Endothelial cell of umbilical vein (primary cell): ENCODE measurements at regions not wholly inside any gene's neighbourhood (a gene's known extent, or its start where the extent isn't known, plus 50 kb on each side); places are given as distances from the start of the nearest gene placed in this dataset.

Experiments used
- CTCF ChIP-seq, 2 donors: IDR thresholded peaks; 1 replicate in 1 of 2; 2 replicates in 1 of 2; pipeline ENCODE4 v1.5.1; 2011; ENCODE audit warnings: low read length in 2 of 2, mild to moderate bottlenecking in 2 of 2, moderate library complexity in 2 of 2, control low read depth in 1 of 2, inconsistent platforms in 1 of 2, low read depth in 1 of 2; ENCODE audit not compliant: insufficient read depth in 1 of 2; ENCODE audit errors: extremely low read depth in 1 of 2
- FOS ChIP-seq: IDR thresholded peaks from 2 replicates; pipeline ENCODE4 v1.6.1; 2011; ENCODE audit warnings: mild to moderate bottlenecking, low read length, moderate library complexity, borderline replicate concordance; ENCODE audit not compliant: insufficient read depth
- MAX ChIP-seq: IDR thresholded peaks from 2 replicates; pipeline ENCODE4 v1.6.1; 2011; ENCODE audit not compliant: insufficient read depth, insufficient read length
- POLR2A ChIP-seq: IDR thresholded peaks from 2 replicates; pipeline ENCODE4 v1.6.1; 2012; ENCODE audit warnings: low read depth, mild to moderate bottlenecking, control low read depth, low read length

GRCh38 chr4:62526671-62527070 lies 1326.5 kb downstream of the ADGRL3 start:
- TF ChIP-seq MAX (no peak), CTCF (IDR thresholded peaks at IDR 0.05; ENCODE audit: extremely low read depth in 1 of 2, insufficient read depth in 1 of 2, low read depth in 1 of 2, low read length in 2 of 2) (no peak), FOS (no peak), POLR2A (no peak)
